ENCODE measurements at regions not wholly inside any gene's neighbourhood (a gene's known extent, or its start where the extent isn't known, plus 50 kb on each side); places are given as distances from the start of the nearest gene placed in this dataset.
A peak's percentile ranks its signal among the peaks of the same experiment; 100 is the strongest.

DNA sequence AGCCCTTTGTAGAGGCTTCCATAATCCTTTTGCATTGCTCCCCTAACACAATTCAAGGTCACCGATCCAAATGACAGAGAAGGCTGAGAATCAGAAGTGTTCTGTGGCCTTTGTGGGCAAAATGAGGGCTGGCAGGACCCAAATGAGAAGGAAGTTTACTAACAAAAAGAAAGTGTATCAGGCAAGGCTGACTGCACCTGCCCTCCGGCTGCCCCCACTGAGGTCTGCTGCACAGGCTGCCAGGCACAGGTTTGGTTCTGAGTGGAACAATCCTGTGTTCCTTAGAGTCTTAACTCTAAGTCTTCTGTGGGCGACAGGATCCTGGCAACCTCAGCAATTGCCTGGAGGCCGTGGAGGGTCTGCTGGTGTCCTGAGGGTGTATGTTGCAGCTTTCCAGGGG, 568.5 kb downstream of the CMPK2 start:
- peak; percentile 70 for DNase-seq

DNA sequence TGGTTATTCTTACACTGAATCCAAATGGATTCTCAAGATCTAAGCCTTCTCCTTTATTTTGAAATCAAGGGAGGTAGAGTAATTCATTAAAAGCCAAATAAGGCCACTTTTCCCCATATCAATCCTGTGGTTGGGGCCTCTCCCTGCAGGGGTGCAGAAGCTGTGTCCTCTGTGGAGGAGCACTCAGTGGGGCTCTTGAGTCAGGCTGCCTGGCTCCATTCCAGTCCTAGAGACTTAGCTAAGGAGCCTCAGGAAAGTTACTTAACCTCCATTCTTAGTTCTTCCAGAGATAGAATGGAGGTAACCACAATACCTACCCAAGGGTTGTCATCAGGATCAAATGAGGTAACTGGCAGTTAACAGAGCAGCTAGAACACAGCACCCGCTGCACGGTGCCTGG, 564.3 kb downstream of the CMPK2 start:
- Histone ChIP-seq H3K9me3 (peaks cover 0 to 5% (median 0%) of the 10 kb centered on the region in 8 donors), H3K27me3 (replicated peaks in 1 of 7) (no peaks in the 10 kb centered on the region), H3K4me1 (peaks cover 0 to 3% (median 0%) of the 10 kb centered on the region in 6 donors), H3K36me3 (no peaks in the 10 kb centered on the region), H3K27ac (no peak overlapping the region), H3K4me3 (no peak overlapping the region)
- 86 to 96% (median 92%) methylated on average over 2 of the region's 2 CpGs for WGBS, 5 donors
- intact Hi-C loops (cut with DNase I; ENCODE audit: low total_unique reads) = no loop called here
- TF ChIP-seq CTCF (IDR thresholded peaks at IDR 0.05 in 8 of 11, conservative IDR thresholded peaks at IDR 0.05 in 3 of 11) (no peak), POLR2AphosphoS5 (IDR thresholded peaks at IDR 0.05) (no peak), POLR2A (IDR thresholded peaks at IDR 0.05) (no peak)
- DNase-seq = no peak

More for the DNA sequence above, 568.5 kb downstream of the CMPK2 start:
- H3K27ac ChIP-seq = no peak overlapping the region
- intact Hi-C loops (cut with DNase I; ENCODE audit: low total_unique reads) = no loop called here
- no peaks in the 10 kb centered on the region for H3K36me3 ChIP-seq
- H3K4me3 ChIP-seq = no peak overlapping the region
- H3K4me1 ChIP-seq = peaks cover 0 to 3% (median 0%) of the 10 kb centered on the region in 6 donors
- TF ChIP-seq POLR2A (IDR thresholded peaks at IDR 0.05) = no peak
- TF ChIP-seq POLR2AphosphoS5 (IDR thresholded peaks at IDR 0.05) = no peak
- TF ChIP-seq CTCF (IDR thresholded peaks at IDR 0.05 in 8 of 11, conservative IDR thresholded peaks at IDR 0.05 in 3 of 11) = no peak
- peaks cover 0 to 20% (median 0%) of the 10 kb centered on the region in 8 donors for H3K9me3 ChIP-seq
- no peaks in the 10 kb centered on the region for H3K27me3 ChIP-seq (replicated peaks in 1 of 7)
- WGBS, 5 donors = 61 to 87% (median 81%) methylated on average over 2 to 4 of the region's 4 CpGs

GRCh38 chr2:6308986-6309385, 556.7 kb downstream of the CMPK2 start:
- peaks cover 0 to 4% (median 0%) of the 10 kb centered on the region in 8 donors for H3K9me3 ChIP-seq
- peaks cover 0 to 19% (median 7%) of the 10 kb centered on the region in 6 donors for H3K4me1 ChIP-seq
- no peak for DNase-seq
- H3K27me3 ChIP-seq (replicated peaks in 1 of 7) = no peaks in the 10 kb centered on the region
- 80 to 88% (median 83%) methylated on average over 2 of the region's 2 CpGs for WGBS, 5 donors
- H3K4me3 ChIP-seq = no peak overlapping the region
- TF ChIP-seq POLR2A (IDR thresholded peaks at IDR 0.05) (no peak), POLR2AphosphoS5 (IDR thresholded peaks at IDR 0.05) (no peak), CTCF (IDR thresholded peaks at IDR 0.05 in 8 of 11, conservative IDR thresholded peaks at IDR 0.05 in 3 of 11) (no peak)
- H3K36me3 ChIP-seq = no peaks in the 10 kb centered on the region
- intact Hi-C loops (cut with DNase I; ENCODE audit: low total_unique reads) = no loop called here
- H3K27ac ChIP-seq = no peak overlapping the region

GRCh38 chr2:6309415-6310255, 556.1 kb downstream of the CMPK2 start:
- intact Hi-C loops (cut with DNase I; ENCODE audit: low total_unique reads) = no loop called here
- DNase-seq = no peak
- Histone ChIP-seq H3K36me3 (no peaks in the 10 kb centered on the region), H3K4me3 (no peak overlapping the region), H3K27ac (no peak overlapping the region), H3K27me3 (replicated peaks in 1 of 7) (no peaks in the 10 kb centered on the region), H3K9me3 (peaks cover 0 to 8% (median 0%) of the 10 kb centered on the region in 8 donors), H3K4me1 (peaks cover 0 to 19% (median 7%) of the 10 kb centered on the region in 6 donors)
- TF ChIP-seq POLR2AphosphoS5 (IDR thresholded peaks at IDR 0.05) (no peak), POLR2A (IDR thresholded peaks at IDR 0.05) (no peak), CTCF (IDR thresholded peaks at IDR 0.05 in 8 of 11, conservative IDR thresholded peaks at IDR 0.05 in 3 of 11) (no peak)
- 57 to 64% (median 59%) methylated on average over 9 of the region's 9 CpGs for WGBS, 5 donors

Data from spleen (tissue), 11 donors.